ENCODE measurements at regions not wholly inside any gene's neighbourhood (a gene's known extent, or its start where the extent isn't known, plus 50 kb on each side); places are given as distances from the start of the nearest gene placed in this dataset.
A peak's percentile ranks its signal among the peaks of the same experiment; 100 is the strongest.

GRCh38 chr20:50285376-50286173 lies 94.9 kb downstream of the CEBPB start:
- H3K4me3 ChIP-seq = no peak overlapping the region
- no peaks in the 10 kb centered on the region for H3K9me3 ChIP-seq
- H3K36me3 ChIP-seq = no peaks in the 10 kb centered on the region
- TF ChIP-seq CTCF (IDR thresholded peaks at IDR 0.05) = no peak
- no peak for DNase-seq (ENCODE audit: low spot score)
- H3K27me3 ChIP-seq (replicated peaks; ENCODE audit: insufficient read depth) = no peaks in the 10 kb centered on the region
- no peak for ATAC-seq (ENCODE audit: insufficient number of reproducible peaks, low FRiP score, low read depth)
- peaks cover 28 to 39% of the 10 kb centered on the region in 2 donors for H3K4me1 ChIP-seq (ENCODE audit: control insufficient read depth in 1 of 2, low read depth in 2 of 2)
- peak overlapping the region; percentile 48 to 80 for H3K27ac ChIP-seq

- no peak for TF ChIP-seq CTCF (IDR thresholded peaks at IDR 0.05)
- peaks cover 28 to 39% of the 10 kb centered on the region in 2 donors for H3K4me1 ChIP-seq (ENCODE audit: control insufficient read depth in 1 of 2, low read depth in 2 of 2)
- H3K4me3 ChIP-seq = peak overlapping the region; percentile 25
- peak overlapping the region; percentile 48 to 80 for H3K27ac ChIP-seq
- H3K36me3 ChIP-seq = no peaks in the 10 kb centered on the region
- ATAC-seq (ENCODE audit: insufficient number of reproducible peaks, low FRiP score, low read depth) (no peak), DNase-seq (ENCODE audit: low spot score) (no peak)
- H3K9me3 ChIP-seq = no peaks in the 10 kb centered on the region
- H3K27me3 ChIP-seq (replicated peaks; ENCODE audit: insufficient read depth) = no peaks in the 10 kb centered on the region
These were observed 95.5 kb downstream of the CEBPB start for GRCh38 chr20:50286174-50286511.

DNA sequence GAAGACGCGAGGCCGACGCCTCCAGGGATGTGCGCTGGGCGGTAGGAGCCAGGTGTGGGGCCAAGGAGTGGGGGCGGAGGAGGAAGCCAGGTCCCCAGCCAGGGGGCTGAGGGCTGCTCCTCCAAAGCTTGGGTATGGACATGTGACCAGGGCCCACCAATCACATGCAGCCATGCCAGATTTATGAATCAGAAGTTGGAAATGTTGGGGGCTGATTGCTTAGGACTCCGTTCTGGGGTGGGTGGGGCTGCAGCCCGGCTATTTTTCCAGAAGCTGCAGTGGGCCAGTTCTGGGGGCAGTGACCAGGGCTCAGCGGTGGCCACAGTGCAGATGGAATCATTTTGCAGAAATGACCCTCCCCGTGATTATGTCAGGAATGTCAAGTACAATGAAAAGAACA lies 96.0 kb downstream of the CEBPB start:
- H3K9me3 ChIP-seq = no peaks in the 10 kb centered on the region
- ATAC-seq (ENCODE audit: insufficient number of reproducible peaks, low FRiP score, low read depth) (no peak), DNase-seq (ENCODE audit: low spot score) (no peak)
- H3K27me3 ChIP-seq (replicated peaks; ENCODE audit: insufficient read depth) = no peaks in the 10 kb centered on the region
- H3K36me3 ChIP-seq = no peaks in the 10 kb centered on the region
- peak overlapping the region; percentile 25 for H3K4me3 ChIP-seq
- peak overlapping the region; percentile 48 to 80 for H3K27ac ChIP-seq
- peaks cover 28 to 41% of the 10 kb centered on the region in 2 donors for H3K4me1 ChIP-seq (ENCODE audit: control insufficient read depth in 1 of 2, low read depth in 2 of 2)
- TF ChIP-seq CTCF (IDR thresholded peaks at IDR 0.05) = no peak

DNA sequence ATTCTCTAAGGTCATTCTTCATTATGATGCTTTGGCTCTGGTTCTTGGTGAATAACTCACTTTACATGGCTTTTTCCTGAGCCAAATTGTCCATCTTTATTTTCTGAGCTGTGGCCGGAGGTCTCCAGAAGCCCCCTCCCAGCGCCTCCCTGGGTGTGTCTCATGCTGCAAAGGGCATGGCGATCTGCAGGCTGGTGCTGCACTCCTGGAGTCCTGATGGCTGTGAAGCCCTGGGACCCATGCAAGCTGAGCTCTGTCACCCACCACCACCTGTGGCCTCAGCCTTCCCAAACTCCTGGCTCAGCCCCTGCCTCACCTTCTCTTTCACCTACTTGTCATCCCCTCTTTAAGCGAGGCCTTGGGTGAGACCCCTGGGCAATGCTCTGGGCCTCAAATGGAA lies 96.9 kb downstream of the CEBPB start:
- no peak for DNase-seq (ENCODE audit: low spot score)
- Histone ChIP-seq H3K36me3 (no peaks in the 10 kb centered on the region), H3K4me1 (ENCODE audit: control insufficient read depth in 1 of 2, low read depth in 2 of 2) (peaks cover 35 to 50% of the 10 kb centered on the region in 2 donors), H3K9me3 (no peaks in the 10 kb centered on the region), H3K27ac (no peak overlapping the region), H3K4me3 (no peak overlapping the region), H3K27me3 (replicated peaks; ENCODE audit: insufficient read depth) (no peaks in the 10 kb centered on the region)
- no peak for ATAC-seq (ENCODE audit: insufficient number of reproducible peaks, low FRiP score, low read depth)
- TF ChIP-seq CTCF (IDR thresholded peaks at IDR 0.05) = no peak

GRCh38 chr20:50288128-50288623 lies 97.5 kb downstream of the CEBPB start:
- Histone ChIP-seq H3K4me3 (no peak overlapping the region), H3K27ac (no peak overlapping the region), H3K4me1 (ENCODE audit: control insufficient read depth in 1 of 2, low read depth in 2 of 2) (peaks cover 41 to 54% of the 10 kb centered on the region in 2 donors), H3K36me3 (no peaks in the 10 kb centered on the region), H3K9me3 (no peaks in the 10 kb centered on the region), H3K27me3 (replicated peaks; ENCODE audit: insufficient read depth) (no peaks in the 10 kb centered on the region)
- ATAC-seq (ENCODE audit: insufficient number of reproducible peaks, low FRiP score, low read depth) = no peak
- TF ChIP-seq CTCF (IDR thresholded peaks at IDR 0.05) = no peak
- no peak for DNase-seq (ENCODE audit: low spot score)
